ENCODE measurements at regions not wholly inside any gene's neighbourhood (a gene's known extent, or its start where the extent isn't known, plus 50 kb on each side); places are given as distances from the start of the nearest gene placed in this dataset.

GRCh38 chr16:61547626-61548025, 488.6 kb downstream of the CDH8 start:
- intact Hi-C loops (cut with micrococcal nuclease) = no loop called here
- Mint-ChIP-seq H3K27ac (no peak overlapping the region), H3K4me3 (no peak overlapping the region), H3K27me3 (ENCODE audit: insufficient read depth) (no peaks in the 10 kb centered on the region), H3K4me1 (ENCODE audit: low read depth) (no peaks in the 10 kb centered on the region), H3K36me3 (ENCODE audit: low read depth) (no peaks in the 10 kb centered on the region), H3K9me3 (peaks cover 25% of the 10 kb centered on the region)
- no peak for DNase-seq (ENCODE audit: low spot score)

GRCh38 chr16:61544165-61544564, 492.1 kb downstream of the CDH8 start:
- H3K27me3 Mint-ChIP-seq (ENCODE audit: insufficient read depth) = no peaks in the 10 kb centered on the region
- H3K36me3 Mint-ChIP-seq (ENCODE audit: low read depth) = no peaks in the 10 kb centered on the region
- no peaks in the 10 kb centered on the region for H3K4me1 Mint-ChIP-seq (ENCODE audit: low read depth)
- DNase-seq (ENCODE audit: low spot score) = no peak
- H3K4me3 Mint-ChIP-seq = no peak overlapping the region
- intact Hi-C loops (cut with micrococcal nuclease) = no loop called here
- H3K27ac Mint-ChIP-seq = no peak overlapping the region
- peaks cover 19% of the 10 kb centered on the region for H3K9me3 Mint-ChIP-seq

GRCh38 chr16:61540216-61540615, 496.0 kb downstream of the CDH8 start:
- H3K4me3 Mint-ChIP-seq = no peak overlapping the region
- H3K9me3 Mint-ChIP-seq = peaks cover 15% of the 10 kb centered on the region
- no peaks in the 10 kb centered on the region for H3K27me3 Mint-ChIP-seq (ENCODE audit: insufficient read depth)
- DNase-seq (ENCODE audit: low spot score) = no peak
- H3K4me1 Mint-ChIP-seq (ENCODE audit: low read depth) = no peaks in the 10 kb centered on the region
- intact Hi-C loops (cut with micrococcal nuclease) = no loop called here
- H3K27ac Mint-ChIP-seq = no peak overlapping the region
- no peaks in the 10 kb centered on the region for H3K36me3 Mint-ChIP-seq (ENCODE audit: low read depth)

- DNase-seq (ENCODE audit: low spot score) = no peak
- peaks cover 25% of the 10 kb centered on the region for H3K9me3 Mint-ChIP-seq
- H3K27ac Mint-ChIP-seq = no peak overlapping the region
- H3K27me3 Mint-ChIP-seq (ENCODE audit: insufficient read depth) = no peaks in the 10 kb centered on the region
- H3K4me3 Mint-ChIP-seq = no peak overlapping the region
- no peaks in the 10 kb centered on the region for H3K36me3 Mint-ChIP-seq (ENCODE audit: low read depth)
- intact Hi-C loops (cut with micrococcal nuclease) = no loop called here
- no peaks in the 10 kb centered on the region for H3K4me1 Mint-ChIP-seq (ENCODE audit: low read depth)
Measured at GRCh38 chr16:61530697-61531096, 505.5 kb downstream of the CDH8 start.

- intact Hi-C loops (cut with micrococcal nuclease) = no loop called here
- no peaks in the 10 kb centered on the region for H3K4me1 Mint-ChIP-seq (ENCODE audit: low read depth)
- peaks cover 10% of the 10 kb centered on the region for H3K9me3 Mint-ChIP-seq
- DNase-seq (ENCODE audit: low spot score) = no peak
- H3K36me3 Mint-ChIP-seq (ENCODE audit: low read depth) = no peaks in the 10 kb centered on the region
- H3K27me3 Mint-ChIP-seq (ENCODE audit: insufficient read depth) = no peaks in the 10 kb centered on the region
- H3K27ac Mint-ChIP-seq = no peak overlapping the region
- no peak overlapping the region for H3K4me3 Mint-ChIP-seq
Measured at GRCh38 chr16:61500851-61501250, 535.4 kb downstream of the CDH8 start.

GRCh38 chr16:61480250-61480649, 556.0 kb downstream of the CDH8 start:
- H3K4me3 Mint-ChIP-seq = no peak overlapping the region
- no peaks in the 10 kb centered on the region for H3K27me3 Mint-ChIP-seq (ENCODE audit: insufficient read depth)
- intact Hi-C loops (cut with micrococcal nuclease) = no loop called here
- no peak overlapping the region for H3K27ac Mint-ChIP-seq
- H3K9me3 Mint-ChIP-seq = peaks cover 20% of the 10 kb centered on the region
- H3K4me1 Mint-ChIP-seq (ENCODE audit: low read depth) = no peaks in the 10 kb centered on the region
- DNase-seq (ENCODE audit: low spot score) = no peak
- no peaks in the 10 kb centered on the region for H3K36me3 Mint-ChIP-seq (ENCODE audit: low read depth)

GRCh38 chr16:61471737-61472136, 564.5 kb downstream of the CDH8 start:
- Mint-ChIP-seq H3K4me1 (ENCODE audit: low read depth) (no peaks in the 10 kb centered on the region), H3K9me3 (peaks cover 23% of the 10 kb centered on the region), H3K27ac (no peak overlapping the region), H3K36me3 (ENCODE audit: low read depth) (no peaks in the 10 kb centered on the region), H3K27me3 (ENCODE audit: insufficient read depth) (no peaks in the 10 kb centered on the region), H3K4me3 (no peak overlapping the region)
- intact Hi-C loops (cut with micrococcal nuclease) = no loop called here
- no peak for DNase-seq (ENCODE audit: low spot score)

GRCh38 chr16:61471023-61471422, 565.2 kb downstream of the CDH8 start:
- no peaks in the 10 kb centered on the region for H3K4me1 Mint-ChIP-seq (ENCODE audit: low read depth)
- DNase-seq (ENCODE audit: low spot score) = no peak
- H3K27me3 Mint-ChIP-seq (ENCODE audit: insufficient read depth) = no peaks in the 10 kb centered on the region
- H3K9me3 Mint-ChIP-seq = peaks cover 27% of the 10 kb centered on the region
- H3K27ac Mint-ChIP-seq = no peak overlapping the region
- intact Hi-C loops (cut with micrococcal nuclease) = no loop called here
- no peak overlapping the region for H3K4me3 Mint-ChIP-seq
- no peaks in the 10 kb centered on the region for H3K36me3 Mint-ChIP-seq (ENCODE audit: low read depth)

GRCh38 chr16:61465285-61465684, 571.0 kb downstream of the CDH8 start:
- Mint-ChIP-seq H3K36me3 (ENCODE audit: low read depth) (no peaks in the 10 kb centered on the region), H3K4me3 (no peak overlapping the region), H3K4me1 (ENCODE audit: low read depth) (no peaks in the 10 kb centered on the region), H3K9me3 (peaks cover 37% of the 10 kb centered on the region), H3K27ac (no peak overlapping the region), H3K27me3 (ENCODE audit: insufficient read depth) (no peaks in the 10 kb centered on the region)
- no peak for DNase-seq (ENCODE audit: low spot score)
- intact Hi-C loops (cut with micrococcal nuclease) = no loop called here

GRCh38 chr16:61460020-61460419, 576.2 kb downstream of the CDH8 start:
- intact Hi-C loops (cut with micrococcal nuclease) = no loop called here
- H3K4me3 Mint-ChIP-seq = no peak overlapping the region
- no peak overlapping the region for H3K27ac Mint-ChIP-seq
- no peak for DNase-seq (ENCODE audit: low spot score)
- H3K4me1 Mint-ChIP-seq (ENCODE audit: low read depth) = no peaks in the 10 kb centered on the region
- no peaks in the 10 kb centered on the region for H3K36me3 Mint-ChIP-seq (ENCODE audit: low read depth)
- peaks cover 33% of the 10 kb centered on the region for H3K9me3 Mint-ChIP-seq
- H3K27me3 Mint-ChIP-seq (ENCODE audit: insufficient read depth) = no peaks in the 10 kb centered on the region

- Mint-ChIP-seq H3K4me3 (no peak overlapping the region), H3K9me3 (peaks cover 28% of the 10 kb centered on the region), H3K27ac (no peak overlapping the region), H3K36me3 (ENCODE audit: low read depth) (no peaks in the 10 kb centered on the region), H3K4me1 (ENCODE audit: low read depth) (no peaks in the 10 kb centered on the region), H3K27me3 (ENCODE audit: insufficient read depth) (no peaks in the 10 kb centered on the region)
- intact Hi-C loops (cut with micrococcal nuclease) = loop anchor here (10.0 kb wide), 1 partner anchor 59 kb away; no protein-coding TSS in a partner anchor
- no peak for DNase-seq (ENCODE audit: low spot score)
Measured at GRCh38 chr16:61435346-61435745, 600.9 kb downstream of the CDH8 start.

- H3K4me1 Mint-ChIP-seq (ENCODE audit: low read depth) = no peaks in the 10 kb centered on the region
- no peaks in the 10 kb centered on the region for H3K36me3 Mint-ChIP-seq (ENCODE audit: low read depth)
- peaks cover 24% of the 10 kb centered on the region for H3K9me3 Mint-ChIP-seq
- no peak for DNase-seq (ENCODE audit: low spot score)
- no peak overlapping the region for H3K27ac Mint-ChIP-seq
- no peaks in the 10 kb centered on the region for H3K27me3 Mint-ChIP-seq (ENCODE audit: insufficient read depth)
- intact Hi-C loops (cut with micrococcal nuclease) = loop anchor here (10.0 kb wide), 1 partner anchor 62 kb away; no protein-coding TSS in a partner anchor
- H3K4me3 Mint-ChIP-seq = no peak overlapping the region
Measured at GRCh38 chr16:61432421-61432820, 603.8 kb downstream of the CDH8 start.

- DNase-seq (ENCODE audit: low spot score) = no peak
- Mint-ChIP-seq H3K27me3 (ENCODE audit: insufficient read depth) (no peaks in the 10 kb centered on the region), H3K36me3 (ENCODE audit: low read depth) (no peaks in the 10 kb centered on the region), H3K4me3 (no peak overlapping the region), H3K4me1 (ENCODE audit: low read depth) (no peaks in the 10 kb centered on the region), H3K9me3 (peaks cover 7% of the 10 kb centered on the region), H3K27ac (no peak overlapping the region)
- intact Hi-C loops (cut with micrococcal nuclease) = no loop called here
Measured at GRCh38 chr16:61421111-61421510, 615.1 kb downstream of the CDH8 start.

- H3K36me3 Mint-ChIP-seq (ENCODE audit: low read depth) = no peaks in the 10 kb centered on the region
- no peak for DNase-seq (ENCODE audit: low spot score)
- H3K27ac Mint-ChIP-seq = no peak overlapping the region
- H3K4me3 Mint-ChIP-seq = no peak overlapping the region
- intact Hi-C loops (cut with micrococcal nuclease) = no loop called here
- no peaks in the 10 kb centered on the region for H3K4me1 Mint-ChIP-seq (ENCODE audit: low read depth)
- H3K27me3 Mint-ChIP-seq (ENCODE audit: insufficient read depth) = no peaks in the 10 kb centered on the region
- H3K9me3 Mint-ChIP-seq = peaks cover 7% of the 10 kb centered on the region
Measured at GRCh38 chr16:61419791-61420190, 616.4 kb downstream of the CDH8 start.
